H9 (cell line): ENCODE measurements at regions not wholly inside any gene's neighbourhood (a gene's known extent, or its start where the extent isn't known, plus 50 kb on each side); places are given as distances from the start of the nearest gene placed in this dataset.

Experiments
- DNase-seq: peaks from one replicate; pipeline ENCODE4 v3.0.0-alpha.2; 2017
- H2AFZ ChIP-seq: one replicate; pipeline ENCODE4 v1.6.1; 2013; ENCODE audit warnings: mild to moderate bottlenecking, low read length, control low read depth, moderate library complexity
- H2AK5ac ChIP-seq: 2 replicates; pipeline ENCODE4 v1.6.1; 2013; ENCODE audit warnings: low read length, control low read depth, mixed read lengths; ENCODE audit not compliant: insufficient read length
- H2BK120ac ChIP-seq: one replicate; pipeline ENCODE4 v1.6.1; 2013; ENCODE audit warnings: low read depth, mild to moderate bottlenecking, low read length, control low read depth, inconsistent platforms; ENCODE audit not compliant: poor library complexity, severe bottlenecking
- H2BK12ac ChIP-seq: 2 replicates; pipeline ENCODE4 v1.6.1; 2013; ENCODE audit warnings: low read length, control low read depth, mixed read lengths, low read depth; ENCODE audit not compliant: insufficient read length
- H2BK15ac ChIP-seq: 2 replicates; pipeline ENCODE4 v1.6.1; 2013; ENCODE audit warnings: low read depth, low read length, control low read depth
- H2BK20ac ChIP-seq: one replicate; pipeline ENCODE4 v1.6.1; 2013; ENCODE audit warnings: low read depth, mild to moderate bottlenecking, low read length, control low read depth, inconsistent platforms; ENCODE audit not compliant: poor library complexity, severe bottlenecking
- H2BK5ac ChIP-seq: 2 replicates; pipeline ENCODE4 v1.6.1; 2013; ENCODE audit warnings: low read length, control low read depth, mixed read lengths; ENCODE audit not compliant: insufficient read length
- H3K14ac ChIP-seq: 2 replicates; pipeline ENCODE4 v1.6.1; 2013; ENCODE audit warnings: low read length, control low read depth; ENCODE audit not compliant: insufficient read depth
- H3K18ac ChIP-seq: 2 replicates; pipeline ENCODE4 v1.6.1; 2013; ENCODE audit warnings: low read depth, mild to moderate bottlenecking, mixed read lengths, low read length, control low read depth; ENCODE audit not compliant: insufficient read length
- H3K23ac ChIP-seq: 2 replicates; pipeline ENCODE4 v1.6.1; 2013; ENCODE audit warnings: low read length, control low read depth, mixed read lengths, low read depth; ENCODE audit not compliant: insufficient read length
- H3K23me2 ChIP-seq: 2 replicates; pipeline ENCODE4 v1.6.1; 2013; ENCODE audit warnings: low read depth, mild to moderate bottlenecking, mixed read lengths, low read length, control low read depth; ENCODE audit not compliant: insufficient read length, poor library complexity, severe bottlenecking
- H3K27ac ChIP-seq: 2 replicates; pipeline ENCODE4 v1.5.1; 2013; ENCODE audit warnings: low read length, control low read depth, mixed read lengths, low read depth; ENCODE audit not compliant: insufficient read length
- H3K27me3 ChIP-seq: 2 replicates; pipeline ENCODE4 v1.6.1; 2013; ENCODE audit warnings: low read length, control low read depth, inconsistent platforms; ENCODE audit not compliant: insufficient read depth
- H3K4ac ChIP-seq: 2 replicates; pipeline ENCODE4 v1.6.1; 2013; ENCODE audit warnings: low read depth, mild to moderate bottlenecking, control low read depth, inconsistent platforms, low read length, moderate library complexity
- H3K4me1 ChIP-seq: 2 replicates; pipeline ENCODE4 v1.6.1; 2013; ENCODE audit warnings: low read length, control low read depth, inconsistent platforms; ENCODE audit not compliant: insufficient read depth
- H3K4me2 ChIP-seq: 2 replicates; pipeline ENCODE4 v1.6.1; 2013; ENCODE audit warnings: low read length, control low read depth, mixed read lengths; ENCODE audit not compliant: insufficient read length, insufficient read depth
- H3K56ac ChIP-seq: 2 replicates; pipeline ENCODE4 v1.6.1; 2013; ENCODE audit warnings: low read depth, mild to moderate bottlenecking, mixed read lengths, low read length, control low read depth; ENCODE audit not compliant: insufficient read length
- H3K79me1 ChIP-seq: 2 replicates; pipeline ENCODE4 v1.6.1; 2013; ENCODE audit warnings: low read depth, mild to moderate bottlenecking, moderate library complexity, low read length, control low read depth, inconsistent platforms; ENCODE audit not compliant: insufficient read depth, poor library complexity, severe bottlenecking
- H3K79me2 ChIP-seq: 2 replicates; pipeline ENCODE4 v1.6.1; 2013; ENCODE audit warnings: low read length, control low read depth, inconsistent platforms; ENCODE audit not compliant: insufficient read depth
- H3K9ac ChIP-seq: 2 replicates; pipeline ENCODE4 v1.6.1; 2013; ENCODE audit warnings: low read length, control low read depth, mixed read lengths; ENCODE audit not compliant: insufficient read length; ENCODE audit errors: extremely low read depth
- H3K9me3 ChIP-seq: one replicate; pipeline ENCODE4 v1.6.1; 2013; ENCODE audit warnings: low read depth, low read length, inconsistent platforms; ENCODE audit not compliant: control insufficient read depth
- H3T11ph ChIP-seq: one replicate; pipeline ENCODE4 v1.6.1; 2013; ENCODE audit warnings: mild to moderate bottlenecking, low read length, control low read depth, inconsistent platforms
- H4K20me1 ChIP-seq: one replicate; pipeline ENCODE4 v1.6.1; 2013; ENCODE audit not compliant: control insufficient read depth, insufficient read length, insufficient read depth
- H4K5ac ChIP-seq: 2 replicates; pipeline ENCODE4 v1.6.1; 2013; ENCODE audit warnings: low read depth, mild to moderate bottlenecking, mixed read lengths, low read length, control low read depth; ENCODE audit not compliant: insufficient read length
- H4K8ac ChIP-seq: replicated peaks from 2 replicates; pipeline ENCODE4 v1.6.1; 2013; ENCODE audit warnings: low read length, control low read depth, mixed read lengths, low read depth; ENCODE audit not compliant: insufficient read length
- H4K91ac ChIP-seq: 2 replicates; pipeline ENCODE4 v1.6.1; 2013; ENCODE audit warnings: low read depth, mild to moderate bottlenecking, moderate library complexity, mixed read lengths, low read length, control low read depth; ENCODE audit not compliant: insufficient read length
- H3K27ac Mint-ChIP-seq, 3 experiments: 2 replicates in 2 of 3; 3 replicates in 1 of 3; pipeline ENCODE4 v1.8.0; 2020 to 2021; ENCODE audit warnings: mixed read lengths in 3 of 3, mild to moderate bottlenecking in 1 of 3, moderate library complexity in 1 of 3
- H3K27me3 Mint-ChIP-seq: 2 replicates; pipeline ENCODE4 v1.8.0; 2021; ENCODE audit warnings: low read depth, mild to moderate bottlenecking, moderate library complexity, mixed read lengths
- H3K36me3 Mint-ChIP-seq, 3 experiments: 2 replicates in 2 of 3; 3 replicates in 1 of 3; pipeline ENCODE4 v1.8.0; 2020 to 2021; ENCODE audit warnings: low read depth in 3 of 3, mixed read lengths in 3 of 3; ENCODE audit not compliant: insufficient read depth in 1 of 3
- H3K4me1 Mint-ChIP-seq, 2 experiments: 2 replicates each; pipeline ENCODE4 v1.8.0; 2020; ENCODE audit warnings: mixed read lengths in 2 of 2
- H3K4me3 Mint-ChIP-seq, 2 experiments: 2 replicates in 1 of 2; 3 replicates in 1 of 2; pipeline ENCODE4 v1.8.0; 2020 to 2021; ENCODE audit warnings: mild to moderate bottlenecking in 2 of 2, mixed read lengths in 2 of 2, moderate library complexity in 1 of 2
- H3K9me3 Mint-ChIP-seq, 2 experiments: 2 replicates in 1 of 2; 3 replicates in 1 of 2; pipeline ENCODE4 v1.8.0; 2020; ENCODE audit warnings: mild to moderate bottlenecking in 2 of 2, mixed read lengths in 2 of 2, moderate library complexity in 1 of 2
- WGBS: extraction: QIAGEN DNeasy Blood & Tissue Kit; methylation state at CpG from one replicate; pipeline ENCODE4 v1.1.7; 2013; ENCODE audit warnings: missing lambda C conversion rate, low lambda C conversion rate, mixed read lengths; ENCODE audit not compliant: insufficient read length; ENCODE audit errors: extremely low coverage; 5-methylcytosine and 5-hydroxymethylcytosine counted together
- TF ChIP-seq, protein P1 (sequence below): fragments of 200-600 bp; sonication (generic); conservative IDR thresholded peaks from 3 replicates; pipeline ENCODE4 v1.8.0; 2021; ENCODE audit warnings: antibody characterized with exemption, mild to moderate bottlenecking

DNA sequence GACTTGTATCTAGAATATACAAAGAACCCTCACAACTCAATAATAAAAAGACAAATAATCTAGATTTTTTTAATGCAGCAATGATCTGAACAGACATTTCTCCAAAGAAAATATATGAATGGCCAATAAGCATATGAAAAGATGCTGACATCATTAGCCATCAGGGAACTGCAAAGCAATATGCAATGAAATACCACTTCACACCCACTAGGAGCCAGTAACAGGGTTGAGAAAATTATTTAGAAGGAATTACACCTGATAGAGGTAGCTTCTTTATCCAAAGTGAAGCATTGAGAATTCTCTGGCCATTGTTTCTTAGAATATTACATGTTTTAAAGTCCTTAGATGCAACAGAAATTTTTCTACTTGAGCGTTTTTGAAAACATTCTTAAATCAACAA, 316.9 kb downstream of the KCNN2 start:
- no peak overlapping the region for H2BK20ac ChIP-seq
- H4K91ac ChIP-seq: no peak overlapping the region
- no peak overlapping the region for H3K14ac ChIP-seq
- no peak for DNase-seq
- H3K4ac ChIP-seq: no peak overlapping the region
- H2BK5ac ChIP-seq: no peak overlapping the region
- no peak overlapping the region for H3K18ac ChIP-seq
- Mint-ChIP-seq H3K36me3 (no peaks in the 10 kb centered on the region), H3K4me3 (no peak overlapping the region), H3K9me3 (no peaks in the 10 kb centered on the region; a peak in 1 of 5 replicates), H3K27ac (no peak overlapping the region), H3K4me1 (0 out of 4 replicates have a peak, but pooled peaks cover 0 to 5% of the 10 kb centered on the region in 2 experiments), H3K27me3 (no peaks in the 10 kb centered on the region; the same call in 1 of the 2 replicates)
- no peak overlapping the region for H3K56ac ChIP-seq
- no peaks in the 10 kb centered on the region for H3K9me3 ChIP-seq
- no CpG with 5 or more reads among the region's 1 CpG for WGBS
- no peaks in the 10 kb centered on the region for H3K4me1 ChIP-seq
- no peak overlapping the region for H3K27ac ChIP-seq
- no peak overlapping the region for H2BK15ac ChIP-seq
- no peak overlapping the region for H2AFZ ChIP-seq
- H4K20me1 ChIP-seq: no peaks in the 10 kb centered on the region
- TF ChIP-seq, protein P1, sequence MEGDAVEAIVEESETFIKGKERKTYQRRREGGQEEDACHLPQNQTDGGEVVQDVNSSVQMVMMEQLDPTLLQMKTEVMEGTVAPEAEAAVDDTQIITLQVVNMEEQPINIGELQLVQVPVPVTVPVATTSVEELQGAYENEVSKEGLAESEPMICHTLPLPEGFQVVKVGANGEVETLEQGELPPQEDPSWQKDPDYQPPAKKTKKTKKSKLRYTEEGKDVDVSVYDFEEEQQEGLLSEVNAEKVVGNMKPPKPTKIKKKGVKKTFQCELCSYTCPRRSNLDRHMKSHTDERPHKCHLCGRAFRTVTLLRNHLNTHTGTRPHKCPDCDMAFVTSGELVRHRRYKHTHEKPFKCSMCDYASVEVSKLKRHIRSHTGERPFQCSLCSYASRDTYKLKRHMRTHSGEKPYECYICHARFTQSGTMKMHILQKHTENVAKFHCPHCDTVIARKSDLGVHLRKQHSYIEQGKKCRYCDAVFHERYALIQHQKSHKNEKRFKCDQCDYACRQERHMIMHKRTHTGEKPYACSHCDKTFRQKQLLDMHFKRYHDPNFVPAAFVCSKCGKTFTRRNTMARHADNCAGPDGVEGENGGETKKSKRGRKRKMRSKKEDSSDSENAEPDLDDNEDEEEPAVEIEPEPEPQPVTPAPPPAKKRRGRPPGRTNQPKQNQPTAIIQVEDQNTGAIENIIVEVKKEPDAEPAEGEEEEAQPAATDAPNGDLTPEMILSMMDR: peak; percentile 34
- no peaks in the 10 kb centered on the region for H3K79me2 ChIP-seq
- H4K5ac ChIP-seq: no peak overlapping the region
- no peak overlapping the region for H4K8ac ChIP-seq
- H2BK120ac ChIP-seq: no peak overlapping the region
- H3K79me1 ChIP-seq: no peaks in the 10 kb centered on the region
- no peak overlapping the region for H3T11ph ChIP-seq
- no peaks in the 10 kb centered on the region for H3K27me3 ChIP-seq
- H3K23me2 ChIP-seq: no peaks in the 10 kb centered on the region
- no peak overlapping the region for H2AK5ac ChIP-seq
- no peak overlapping the region for H3K23ac ChIP-seq
- H3K9ac ChIP-seq: no peak overlapping the region
- H2BK12ac ChIP-seq: no peak overlapping the region
- H3K4me2 ChIP-seq: no peak overlapping the region
